Forelimb muscle (tissue), 1 donor: ENCODE measurements at regions not wholly inside any gene's neighbourhood (a gene's known extent, or its start where the extent isn't known, plus 50 kb on each side); places are given as distances from the start of the nearest gene placed in this dataset.
A peak's percentile ranks its signal among the peaks of the same experiment; 100 is the strongest.
"Not testable (repeated sequence)": the region's sequence is repeated elsewhere in the genome, so short reads cannot be mapped to it uniquely, and the experiment has no call there.

Experiments used
- DNase-seq: peaks from one replicate; pipeline ENCODE4 v3.0.0-alpha.2; 2013; ENCODE audit warnings: low read depth

GRCh38 chr5:50898966-50899365 lies 232.5 kb downstream of the PARP8 start:
- DNase-seq = no peak

GRCh38 chr5:50900952-50901510 lies 234.6 kb downstream of the PARP8 start:
- DNase-seq = no peak

- no peak for DNase-seq
Observed at GRCh38 chr5:50903651-50904050, 237.2 kb downstream of the PARP8 start.

GRCh38 chr5:50905996-50906570 lies 239.6 kb downstream of the PARP8 start:
- DNase-seq = no peak

GRCh38 chr5:50920160-50920559 lies 253.7 kb downstream of the PARP8 start:
- not testable (repeated sequence) for DNase-seq

GRCh38 chr5:50921366-50922133 lies 255.1 kb downstream of the PARP8 start:
- DNase-seq = no peak

GRCh38 chr5:50922134-50922941 lies 255.9 kb downstream of the PARP8 start:
- not testable (repeated sequence) for DNase-seq

- DNase-seq = no peak
Observed at GRCh38 chr5:50922942-50923767, 256.7 kb downstream of the PARP8 start.

- no peak for DNase-seq
Observed at GRCh38 chr5:50923768-50924494, 257.5 kb downstream of the PARP8 start.

GRCh38 chr5:50927953-50928352 lies 261.5 kb downstream of the PARP8 start:
- DNase-seq = no peak

GRCh38 chr5:50929174-50929573 lies 262.7 kb downstream of the PARP8 start:
- no peak for DNase-seq

- no peak for DNase-seq
Observed at GRCh38 chr5:50934343-50934742, 267.9 kb downstream of the PARP8 start.

GRCh38 chr5:50945139-50945538 lies 278.7 kb downstream of the PARP8 start:
- DNase-seq = no peak

GRCh38 chr5:50947906-50948683 lies 281.7 kb downstream of the PARP8 start:
- no peak for DNase-seq

GRCh38 chr5:50953290-50953689 lies 286.9 kb downstream of the PARP8 start:
- DNase-seq = no peak

- no peak for DNase-seq
Observed at GRCh38 chr5:50958852-50959457, 292.5 kb downstream of the PARP8 start.

- peak; percentile 35 for DNase-seq
Observed at GRCh38 chr5:50962934-50963872, 296.8 kb downstream of the PARP8 start.

- no peak for DNase-seq
Observed at GRCh38 chr5:50963971-50964745, 297.7 kb downstream of the PARP8 start.
